SK-N-SH (cell line): ENCODE measurements at regions not wholly inside any gene's neighbourhood (a gene's known extent, or its start where the extent isn't known, plus 50 kb on each side); places are given as distances from the start of the nearest gene placed in this dataset.

Experiments used
- CTCF ChIA-PET: fragments of 300-600, 350-600 bp; formaldehyde crosslinking; extraction: SDS; loops from one replicate; lab custom pipeline; 2021; lab: Yijun Ruan, JAX
- POLR2A ChIA-PET: fragments of 350-600 bp; sonication (Branson Sonifier 250); formaldehyde crosslinking; extraction: SDS; loops from one replicate; lab custom pipeline; 2020; ENCODE audit warnings: antibody characterized with exemption, inconsistent platforms; lab: Yijun Ruan, JAX
- DNase-seq: peaks from one replicate; pipeline ENCODE4 v3.0.0; 2012
- H2AFZ ChIP-seq: fragments of 200-600 bp; sonication (generic); 2 replicates; pipeline ENCODE4 v1.8.1; 2016; ENCODE audit warnings: antibody characterized with exemption, mild to moderate bottlenecking, low read depth
- H3F3A ChIP-seq: fragments of 200-600 bp; sonication (generic); replicated peaks from 2 replicates; pipeline ENCODE3; 2016; ENCODE audit warnings: antibody characterized with exemption, mild to moderate bottlenecking; ENCODE audit not compliant: insufficient read depth
- H3K27ac ChIP-seq, 2 experiments: fragments of 200-500 bp in 1 of 2; fragments of 200-600 bp in 1 of 2; sonication (Bioruptor generic) in 1 of 2; sonication (generic), shearing (Covaris generic) in 1 of 2; 2 replicates each; pipeline versions ENCODE4 v1.5.1 to v1.6.1; 2014 to 2016; ENCODE audit warnings: low read depth in 2 of 2, inconsistent platforms in 1 of 2, low read length in 1 of 2, mild to moderate bottlenecking in 1 of 2, mixed read lengths in 1 of 2
- H3K27me3 ChIP-seq: fragments of 200-600 bp; sonication (generic), shearing (Covaris generic); 2 replicates; pipeline ENCODE4 v1.6.1; 2016; ENCODE audit warnings: mixed run types; ENCODE audit not compliant: insufficient read depth
- H3K36me3 ChIP-seq, 2 experiments: fragments of 200-500 bp in 1 of 2; fragments of 200-600 bp in 1 of 2; sonication (Bioruptor generic) in 1 of 2; sonication (generic) in 1 of 2; replicated peaks in 1 of 2; 2 replicates each; pipeline versions ENCODE3 to v1.5.1; 2014 to 2016; ENCODE audit warnings: low read length in 1 of 2, mild to moderate bottlenecking in 1 of 2; ENCODE audit not compliant: insufficient read depth in 2 of 2, control insufficient read depth in 1 of 2
- H3K4me1 ChIP-seq, 2 experiments: fragments of 200-500 bp in 1 of 2; fragments of 200-600 bp in 1 of 2; sonication (Bioruptor generic) in 1 of 2; sonication (generic), shearing (Covaris generic) in 1 of 2; 2 replicates each; pipeline versions ENCODE4 v1.5.1 to v1.6.1; 2014 to 2016; ENCODE audit warnings: low read depth in 1 of 2, low read length in 1 of 2, mixed run types in 1 of 2; ENCODE audit not compliant: insufficient read depth in 2 of 2, control insufficient read depth in 1 of 2
- H3K4me2 ChIP-seq: fragments of 200-600 bp; sonication (generic), shearing (Covaris generic); 2 replicates; pipeline ENCODE4 v1.6.1; 2017; ENCODE audit warnings: mixed run types
- H3K4me3 ChIP-seq, 2 experiments: fragments of 200-500 bp in 1 of 2; fragments of 200-600 bp in 1 of 2; sonication (Bioruptor generic) in 1 of 2; sonication (generic), shearing (Covaris generic) in 1 of 2; 2 replicates each; pipeline versions ENCODE4 v1.5.1 to v1.8.1; 2014 to 2016; ENCODE audit warnings: low read depth in 2 of 2, inconsistent platforms in 1 of 2, low read length in 1 of 2, mild to moderate bottlenecking in 1 of 2, mixed read lengths in 1 of 2, moderate library complexity in 1 of 2
- H3K79me2 ChIP-seq: fragments of 200-600 bp; sonication (generic); 2 replicates; pipeline ENCODE4 v1.8.1; 2017; ENCODE audit warnings: mild to moderate bottlenecking; ENCODE audit not compliant: insufficient read depth
- H3K9ac ChIP-seq: fragments of 200-600 bp; sonication (generic); 2 replicates; pipeline ENCODE4 v1.6.1; 2017; ENCODE audit warnings: mixed run types
- H3K9me2 ChIP-seq: fragments of 200-600 bp; sonication (generic); 2 replicates; pipeline ENCODE4 v1.6.1; 2017; ENCODE audit warnings: mixed run types
- H3K9me3 ChIP-seq: fragments of 200-600 bp; sonication (generic); 2 replicates; pipeline ENCODE4 v1.6.1; 2017; ENCODE audit warnings: mixed run types, mild to moderate bottlenecking, moderate library complexity
- H4K20me1 ChIP-seq: fragments of 200-600 bp; sonication (generic); 2 replicates; pipeline ENCODE4 v1.6.1; 2017; ENCODE audit warnings: mild to moderate bottlenecking, mixed run types; ENCODE audit not compliant: insufficient read depth
- CHD2 ChIP-seq: fragments of 150-350 bp; IDR thresholded peaks from 2 replicates; pipeline ENCODE4 v1.6.1; 2018; ENCODE audit warnings: low read length; ENCODE audit not compliant: partially characterized antibody
- ELF1 ChIP-seq: IDR thresholded peaks from 2 replicates; pipeline ENCODE4 v1.4.0; 2012
- FOSL2 ChIP-seq: IDR thresholded peaks from 2 replicates; pipeline ENCODE4 v1.4.0; 2012; ENCODE audit warnings: low read depth, mild to moderate bottlenecking, moderate library complexity, borderline replicate concordance
- FOXJ3 ChIP-seq: sonication (generic); formaldehyde crosslinking; IDR thresholded peaks from 2 replicates; pipeline ENCODE4 v1.5.1; 2020; ENCODE audit warnings: mild to moderate bottlenecking, missing genetic modification reagents
- FOXM1 ChIP-seq: IDR thresholded peaks from 2 replicates; pipeline ENCODE4 v1.4.0; 2012; ENCODE audit warnings: low read depth, mild to moderate bottlenecking
- NRF1 ChIP-seq: IDR thresholded peaks from 2 replicates; pipeline ENCODE4 v1.6.1; 2012; ENCODE audit warnings: low read depth, mild to moderate bottlenecking, low read length
- RAD21 ChIP-seq: IDR thresholded peaks from 2 replicates; pipeline ENCODE4 v1.6.1; 2012; ENCODE audit warnings: mild to moderate bottlenecking, low read length
- SMC3 ChIP-seq: IDR thresholded peaks from 2 replicates; pipeline ENCODE4 v1.6.1; 2012; ENCODE audit warnings: low read depth, low read length, improper control_type of control experiment
- TEAD4 ChIP-seq: IDR thresholded peaks from 2 replicates; pipeline ENCODE4 v1.4.0; 2012; ENCODE audit warnings: mild to moderate bottlenecking, borderline replicate concordance; ENCODE audit not compliant: insufficient read depth
- YY1 ChIP-seq: IDR thresholded peaks from 2 replicates; pipeline ENCODE4 v1.4.0; 2012; ENCODE audit warnings: low read depth, mild to moderate bottlenecking
- WGBS: methylation state at CpG from one replicate; pipeline ENCODE4 v1.1.6; 2017; ENCODE audit warnings: low lambda C conversion rate; 5-methylcytosine and 5-hydroxymethylcytosine counted together
- TF ChIP-seq, protein P1 (sequence below): IDR thresholded peaks from 2 replicates; pipeline ENCODE4 v1.6.1; 2012; ENCODE audit warnings: mild to moderate bottlenecking, low read depth, low read length, moderate library complexity

DNA sequence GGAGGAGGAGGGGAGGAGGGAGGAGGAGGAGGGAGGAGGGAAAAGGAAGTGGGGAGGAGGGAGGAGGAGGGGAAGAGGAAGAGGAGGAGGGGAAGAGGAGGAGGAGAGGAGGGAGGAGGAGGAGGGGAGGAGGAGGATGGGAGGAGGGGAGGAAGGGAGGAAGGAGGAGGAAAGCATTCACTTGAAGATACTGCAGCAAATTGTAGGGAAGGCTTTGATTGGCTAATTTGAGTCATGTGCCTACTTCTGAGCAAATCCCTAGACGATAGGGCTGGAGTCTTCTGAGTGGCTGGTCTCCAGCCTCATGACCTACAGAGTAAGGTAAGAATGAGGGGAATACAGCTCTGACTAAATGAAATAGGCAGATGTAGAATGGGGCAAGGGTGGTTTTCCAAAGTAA is 783.2 kb upstream of the RBFOX1 start:
- H3K79me2 ChIP-seq: no peaks in the 10 kb centered on the region
- H3K4me3 ChIP-seq: no peak overlapping the region
- no peak overlapping the region for H3K9ac ChIP-seq
- no peak for TF ChIP-seq NRF1
- TF ChIP-seq RAD21: no peak
- TF ChIP-seq FOSL2: no peak
- no peak for TF ChIP-seq FOXJ3 (CRISPR knock-in tag)
- TF ChIP-seq FOXM1: no peak
- no peak for TF ChIP-seq YY1
- H3K4me2 ChIP-seq: no peak overlapping the region
- no peaks in the 10 kb centered on the region for H3K9me2 ChIP-seq
- POLR2A ChIA-PET: no interaction called here
- DNase-seq: no peak
- H2AFZ ChIP-seq: no peak overlapping the region
- H3K4me1 ChIP-seq: peaks cover 0 to 2% of the 10 kb centered on the region in 2 experiments; a peak in 1 of 4 replicates
- no peaks in the 10 kb centered on the region for H4K20me1 ChIP-seq
- H3K36me3 ChIP-seq: no peaks in the 10 kb centered on the region
- WGBS: 31% methylated on average over 1 of the region's 1 CpG
- no peaks in the 10 kb centered on the region for H3F3A ChIP-seq
- H3K27me3 ChIP-seq: no peaks in the 10 kb centered on the region
- CTCF ChIA-PET: no interaction called here
- H3K27ac ChIP-seq: no peak overlapping the region
- no peaks in the 10 kb centered on the region for H3K9me3 ChIP-seq

DNA sequence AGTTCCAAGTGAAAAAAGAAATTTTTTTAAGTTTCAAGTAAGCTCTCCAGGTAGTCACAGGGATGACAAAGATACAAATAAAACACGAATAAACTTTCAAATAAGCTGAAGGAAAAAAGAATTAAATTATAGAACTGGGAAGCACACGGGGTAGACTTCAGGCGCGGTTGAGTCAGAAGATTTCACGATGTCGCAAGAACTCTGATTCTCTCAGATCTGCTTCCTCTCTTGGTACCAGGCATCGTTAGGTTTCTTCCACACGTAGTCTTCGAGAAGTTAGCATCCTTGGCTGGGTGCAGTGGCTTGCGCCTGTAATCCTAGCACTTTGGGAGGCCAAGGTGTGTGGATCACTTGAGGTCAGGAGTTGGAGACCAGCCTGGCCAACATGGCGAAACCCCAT is 784.1 kb upstream of the RBFOX1 start:
- Histone ChIP-seq H3K4me3 (no peak overlapping the region), H3K36me3 (no peaks in the 10 kb centered on the region), H2AFZ (no peak overlapping the region), H3K9ac (no peak overlapping the region), H3K79me2 (no peaks in the 10 kb centered on the region), H3K4me2 (no peak overlapping the region), H4K20me1 (no peaks in the 10 kb centered on the region), H3K27me3 (no peaks in the 10 kb centered on the region), H3K9me2 (no peaks in the 10 kb centered on the region), H3K9me3 (no peaks in the 10 kb centered on the region), H3K27ac (no peak overlapping the region), H3F3A (no peaks in the 10 kb centered on the region), H3K4me1 (peaks cover 0 to 2% of the 10 kb centered on the region in 2 experiments; a peak in 1 of 4 replicates)
- ChIA-PET CTCF (interaction anchor here (1.8 kb wide), 1 partner anchor 25 kb away, joined by 6 read pairs; no protein-coding TSS in a partner anchor), POLR2A (no interaction called here)
- TF ChIP-seq SMC3: no peak
- TF ChIP-seq NRF1: no peak
- TF ChIP-seq, protein P1, sequence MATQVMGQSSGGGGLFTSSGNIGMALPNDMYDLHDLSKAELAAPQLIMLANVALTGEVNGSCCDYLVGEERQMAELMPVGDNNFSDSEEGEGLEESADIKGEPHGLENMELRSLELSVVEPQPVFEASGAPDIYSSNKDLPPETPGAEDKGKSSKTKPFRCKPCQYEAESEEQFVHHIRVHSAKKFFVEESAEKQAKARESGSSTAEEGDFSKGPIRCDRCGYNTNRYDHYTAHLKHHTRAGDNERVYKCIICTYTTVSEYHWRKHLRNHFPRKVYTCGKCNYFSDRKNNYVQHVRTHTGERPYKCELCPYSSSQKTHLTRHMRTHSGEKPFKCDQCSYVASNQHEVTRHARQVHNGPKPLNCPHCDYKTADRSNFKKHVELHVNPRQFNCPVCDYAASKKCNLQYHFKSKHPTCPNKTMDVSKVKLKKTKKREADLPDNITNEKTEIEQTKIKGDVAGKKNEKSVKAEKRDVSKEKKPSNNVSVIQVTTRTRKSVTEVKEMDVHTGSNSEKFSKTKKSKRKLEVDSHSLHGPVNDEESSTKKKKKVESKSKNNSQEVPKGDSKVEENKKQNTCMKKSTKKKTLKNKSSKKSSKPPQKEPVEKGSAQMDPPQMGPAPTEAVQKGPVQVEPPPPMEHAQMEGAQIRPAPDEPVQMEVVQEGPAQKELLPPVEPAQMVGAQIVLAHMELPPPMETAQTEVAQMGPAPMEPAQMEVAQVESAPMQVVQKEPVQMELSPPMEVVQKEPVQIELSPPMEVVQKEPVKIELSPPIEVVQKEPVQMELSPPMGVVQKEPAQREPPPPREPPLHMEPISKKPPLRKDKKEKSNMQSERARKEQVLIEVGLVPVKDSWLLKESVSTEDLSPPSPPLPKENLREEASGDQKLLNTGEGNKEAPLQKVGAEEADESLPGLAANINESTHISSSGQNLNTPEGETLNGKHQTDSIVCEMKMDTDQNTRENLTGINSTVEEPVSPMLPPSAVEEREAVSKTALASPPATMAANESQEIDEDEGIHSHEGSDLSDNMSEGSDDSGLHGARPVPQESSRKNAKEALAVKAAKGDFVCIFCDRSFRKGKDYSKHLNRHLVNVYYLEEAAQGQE: no peak
- WGBS: 63% methylated on average over 11 of the region's 11 CpGs
- DNase-seq: no peak

DNA sequence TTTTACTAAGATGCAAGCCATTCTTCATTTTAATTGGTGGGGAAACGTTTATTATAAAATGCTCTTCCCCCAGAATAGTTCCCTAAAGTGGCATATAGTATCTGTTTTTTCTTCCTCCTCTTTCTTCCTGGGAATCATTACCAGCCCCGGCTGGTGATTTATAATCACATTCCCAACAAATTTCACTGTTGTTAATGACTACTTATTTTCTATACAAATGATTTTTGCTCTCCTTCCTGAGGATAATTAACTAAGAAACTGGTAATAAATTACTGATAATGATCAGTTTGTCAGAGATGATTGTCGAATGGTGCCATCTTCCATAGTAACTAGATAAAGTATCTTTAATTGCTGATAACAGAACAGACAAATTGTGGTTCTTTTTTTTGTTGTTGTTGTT is 785.5 kb upstream of the RBFOX1 start:
- H3K4me2 ChIP-seq: no peak overlapping the region
- no peak overlapping the region for H3K27ac ChIP-seq
- no peak for DNase-seq
- no peaks in the 10 kb centered on the region for H3K79me2 ChIP-seq
- H3F3A ChIP-seq: no peaks in the 10 kb centered on the region
- no peak overlapping the region for H3K9ac ChIP-seq
- H3K4me1 ChIP-seq: peaks cover 0 to 2% of the 10 kb centered on the region in 2 experiments; a peak in 1 of 4 replicates
- no peaks in the 10 kb centered on the region for H3K36me3 ChIP-seq
- H3K9me3 ChIP-seq: no peaks in the 10 kb centered on the region
- 5% methylated on average over 3 of the region's 3 CpGs for whole genome bisulfite sequencing
- H3K9me2 ChIP-seq: no peaks in the 10 kb centered on the region
- ChIA-PET POLR2A (no interaction called here), CTCF (interaction anchor here (1.8 kb wide), 1 partner anchor 27 kb away, joined by 6 read pairs; no protein-coding TSS in a partner anchor)
- no peak overlapping the region for H3K4me3 ChIP-seq
- no peaks in the 10 kb centered on the region for H3K27me3 ChIP-seq
- TF ChIP-seq YY1 (no peak), ELF1 (no peak), TEAD4 (no peak), CHD2 (no peak)
- no peak overlapping the region for H2AFZ ChIP-seq
- H4K20me1 ChIP-seq: no peaks in the 10 kb centered on the region
